ENCODE measurements at regions not wholly inside any gene's neighbourhood (a gene's known extent, or its start where the extent isn't known, plus 50 kb on each side); places are given as distances from the start of the nearest gene placed in this dataset.

GRCh38 chr7:25349283-25350017 lies 121.2 kb upstream of the NPVF start:
- H3K4me3 ChIP-seq: no peak overlapping the region

DNA sequence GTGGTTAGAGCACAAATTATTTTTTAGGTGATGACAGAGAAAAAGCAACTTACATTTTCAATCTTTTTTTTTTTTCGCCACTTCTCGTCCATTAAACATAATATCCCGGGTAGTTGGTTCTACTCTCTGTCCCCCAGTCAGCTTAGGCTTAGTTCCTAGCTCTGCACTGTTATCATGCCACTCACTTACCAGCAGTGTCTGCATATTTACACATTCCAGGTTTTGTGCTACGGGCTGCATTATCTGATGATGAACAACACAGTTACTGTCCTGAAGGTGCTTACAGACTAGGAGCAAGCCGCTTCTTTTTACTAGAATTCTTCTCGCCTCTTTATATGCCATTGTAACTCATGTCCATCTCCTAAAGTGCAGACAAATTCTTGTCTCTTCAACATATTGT lies 121.8 kb upstream of the NPVF start:
- Histone ChIP-seq H3K4me1 (no peaks in the 10 kb centered on the region), H3K27ac (replicated peaks) (no peak overlapping the region), H3K4me3 (no peak overlapping the region), H3K9me3 (replicated peaks) (no peaks in the 10 kb centered on the region), H3K27me3 (ENCODE audit: low read depth) (peaks cover 22% of the 10 kb centered on the region), H3K36me3 (no peaks in the 10 kb centered on the region)
- intact Hi-C loops (cut with micrococcal nuclease): no loop called here
- no peak for DNase-seq
- TF ChIP-seq CTCF (IDR thresholded peaks at IDR 0.05; ENCODE audit: borderline replicate concordance): no peak

More at GRCh38 chr7:25349283-25350017, 121.2 kb upstream of the NPVF start:
- TF ChIP-seq CTCF (IDR thresholded peaks at IDR 0.05; ENCODE audit: borderline replicate concordance): no peak
- H3K36me3 ChIP-seq: no peaks in the 10 kb centered on the region
- no peak overlapping the region for H3K27ac ChIP-seq (replicated peaks)
- no peaks in the 10 kb centered on the region for H3K4me1 ChIP-seq
- no peak for DNase-seq
- no peaks in the 10 kb centered on the region for H3K9me3 ChIP-seq (replicated peaks)
- intact Hi-C loops (cut with micrococcal nuclease): no loop called here
- H3K27me3 ChIP-seq (ENCODE audit: low read depth): peaks cover 23% of the 10 kb centered on the region

GRCh38 chr7:25351761-25352160 lies 123.5 kb upstream of the NPVF start:
- Histone ChIP-seq H3K4me3 (no peak overlapping the region), H3K27ac (replicated peaks) (no peak overlapping the region), H3K4me1 (no peaks in the 10 kb centered on the region), H3K9me3 (replicated peaks) (no peaks in the 10 kb centered on the region), H3K36me3 (no peaks in the 10 kb centered on the region), H3K27me3 (ENCODE audit: low read depth) (peaks cover 12% of the 10 kb centered on the region)
- intact Hi-C loops (cut with micrococcal nuclease): no loop called here
- no peak for TF ChIP-seq CTCF (IDR thresholded peaks at IDR 0.05; ENCODE audit: borderline replicate concordance)
- DNase-seq: no peak

DNA sequence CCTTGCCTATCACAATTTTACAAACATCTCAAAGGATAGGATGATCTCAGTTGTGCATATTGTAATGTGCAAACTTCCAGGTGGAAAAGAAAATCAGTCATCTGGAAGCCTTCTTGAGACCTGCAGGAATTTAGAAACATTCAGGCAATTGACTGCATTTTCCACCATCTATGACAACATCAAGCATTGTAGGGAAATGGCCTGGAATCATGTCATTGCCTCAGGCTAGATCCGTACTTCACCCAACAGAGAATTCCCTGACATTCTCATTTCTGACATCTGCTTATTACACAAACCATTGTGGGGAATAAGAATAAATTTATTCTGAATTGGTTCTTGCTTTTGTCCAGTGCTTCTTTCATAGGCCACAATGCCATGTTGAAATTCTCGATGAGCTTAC lies 124.9 kb upstream of the NPVF start:
- Histone ChIP-seq H3K27me3 (ENCODE audit: low read depth) (peaks cover 12% of the 10 kb centered on the region), H3K36me3 (no peaks in the 10 kb centered on the region), H3K9me3 (replicated peaks) (no peaks in the 10 kb centered on the region), H3K4me3 (no peak overlapping the region), H3K4me1 (no peaks in the 10 kb centered on the region), H3K27ac (replicated peaks) (no peak overlapping the region)
- no peak for TF ChIP-seq CTCF (IDR thresholded peaks at IDR 0.05; ENCODE audit: borderline replicate concordance)
- intact Hi-C loops (cut with micrococcal nuclease): no loop called here
- DNase-seq: no peak

- intact Hi-C loops (cut with micrococcal nuclease): no loop called here
- H3K9me3 ChIP-seq (replicated peaks): no peaks in the 10 kb centered on the region
- no peak for TF ChIP-seq CTCF (IDR thresholded peaks at IDR 0.05; ENCODE audit: borderline replicate concordance)
Measured at GRCh38 chr7:25353732-25354131, 125.4 kb upstream of the NPVF start.

More at GRCh38 chr7:25353732-25354131, 125.4 kb upstream of the NPVF start:
- H3K27ac ChIP-seq (replicated peaks): no peak overlapping the region
- H3K4me1 ChIP-seq: no peaks in the 10 kb centered on the region
- no peak for DNase-seq
- no peaks in the 10 kb centered on the region for H3K36me3 ChIP-seq
- H3K27me3 ChIP-seq (ENCODE audit: low read depth): peaks cover 12% of the 10 kb centered on the region
- no peak overlapping the region for H3K4me3 ChIP-seq

All from left ventricle myocardium inferior (tissue), 1 donor.